Osteocyte (in vitro differentiated cells): ENCODE measurements at regions not wholly inside any gene's neighbourhood (a gene's known extent, or its start where the extent isn't known, plus 50 kb on each side); places are given as distances from the start of the nearest gene placed in this dataset.

Experiments
- DNase-seq: peaks from one replicate; pipeline ENCODE4 v3.0.0; 2021; ENCODE audit warnings: mixed read lengths; ENCODE audit not compliant: unreplicated experiment; ENCODE audit errors: extremely low spot score
- H3K27ac Mint-ChIP-seq: one replicate; pipeline ENCODE4 v1.8.0; 2021; ENCODE audit warnings: mild to moderate bottlenecking, mixed read lengths; ENCODE audit not compliant: unreplicated experiment
- H3K27me3 Mint-ChIP-seq: one replicate; pipeline ENCODE4 v1.8.0; 2021; ENCODE audit warnings: mixed read lengths; ENCODE audit not compliant: unreplicated experiment
- H3K36me3 Mint-ChIP-seq: one replicate; pipeline ENCODE4 v1.8.0; 2021; ENCODE audit warnings: mixed read lengths; ENCODE audit not compliant: unreplicated experiment
- H3K4me1 Mint-ChIP-seq: one replicate; pipeline ENCODE4 v1.8.0; 2021; ENCODE audit warnings: mixed read lengths; ENCODE audit not compliant: unreplicated experiment
- H3K4me3 Mint-ChIP-seq: one replicate; pipeline ENCODE4 v1.8.0; 2021; ENCODE audit warnings: mild to moderate bottlenecking, moderate library complexity, mixed read lengths; ENCODE audit not compliant: unreplicated experiment
- H3K9me3 Mint-ChIP-seq: one replicate; pipeline ENCODE4 v1.8.0; 2021; ENCODE audit warnings: mixed read lengths; ENCODE audit not compliant: unreplicated experiment
- TF ChIP-seq, protein P1 (sequence below): fragments of 200-600 bp; sonication (generic); IDR thresholded peaks from 2 replicates; pipeline ENCODE4 v1.5.0; 2021; ENCODE audit warnings: antibody characterized with exemption, mild to moderate bottlenecking, moderate library complexity

DNA sequence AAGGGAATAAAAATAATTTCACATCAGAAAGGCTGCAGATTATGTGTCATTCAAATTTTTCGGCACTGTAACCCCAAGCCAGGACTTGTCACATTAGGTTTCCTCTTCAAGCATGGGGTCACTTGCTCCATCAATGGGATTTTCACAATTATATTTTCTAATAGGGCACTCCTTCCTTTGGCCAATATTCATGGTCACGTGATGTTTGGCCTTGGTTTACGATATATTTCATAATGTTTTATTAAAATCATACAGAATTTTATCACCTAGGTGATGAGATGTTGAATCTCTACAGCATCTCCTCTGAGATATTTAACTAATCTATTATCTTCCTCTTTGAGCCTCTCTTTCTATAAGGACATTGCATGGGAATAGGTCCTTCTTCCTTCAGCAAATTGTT, 523.5 kb upstream of the SEMA6A start:
- TF ChIP-seq, protein P1, sequence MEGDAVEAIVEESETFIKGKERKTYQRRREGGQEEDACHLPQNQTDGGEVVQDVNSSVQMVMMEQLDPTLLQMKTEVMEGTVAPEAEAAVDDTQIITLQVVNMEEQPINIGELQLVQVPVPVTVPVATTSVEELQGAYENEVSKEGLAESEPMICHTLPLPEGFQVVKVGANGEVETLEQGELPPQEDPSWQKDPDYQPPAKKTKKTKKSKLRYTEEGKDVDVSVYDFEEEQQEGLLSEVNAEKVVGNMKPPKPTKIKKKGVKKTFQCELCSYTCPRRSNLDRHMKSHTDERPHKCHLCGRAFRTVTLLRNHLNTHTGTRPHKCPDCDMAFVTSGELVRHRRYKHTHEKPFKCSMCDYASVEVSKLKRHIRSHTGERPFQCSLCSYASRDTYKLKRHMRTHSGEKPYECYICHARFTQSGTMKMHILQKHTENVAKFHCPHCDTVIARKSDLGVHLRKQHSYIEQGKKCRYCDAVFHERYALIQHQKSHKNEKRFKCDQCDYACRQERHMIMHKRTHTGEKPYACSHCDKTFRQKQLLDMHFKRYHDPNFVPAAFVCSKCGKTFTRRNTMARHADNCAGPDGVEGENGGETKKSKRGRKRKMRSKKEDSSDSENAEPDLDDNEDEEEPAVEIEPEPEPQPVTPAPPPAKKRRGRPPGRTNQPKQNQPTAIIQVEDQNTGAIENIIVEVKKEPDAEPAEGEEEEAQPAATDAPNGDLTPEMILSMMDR: no peak
- H3K27ac Mint-ChIP-seq: no peak overlapping the region
- H3K4me3 Mint-ChIP-seq: no peak overlapping the region
- peaks cover 2% of the 10 kb centered on the region for H3K27me3 Mint-ChIP-seq
- DNase-seq: no peak
- H3K36me3 Mint-ChIP-seq: no peaks in the 10 kb centered on the region
- H3K4me1 Mint-ChIP-seq: peaks cover 1% of the 10 kb centered on the region
- H3K9me3 Mint-ChIP-seq: no peaks in the 10 kb centered on the region

DNA sequence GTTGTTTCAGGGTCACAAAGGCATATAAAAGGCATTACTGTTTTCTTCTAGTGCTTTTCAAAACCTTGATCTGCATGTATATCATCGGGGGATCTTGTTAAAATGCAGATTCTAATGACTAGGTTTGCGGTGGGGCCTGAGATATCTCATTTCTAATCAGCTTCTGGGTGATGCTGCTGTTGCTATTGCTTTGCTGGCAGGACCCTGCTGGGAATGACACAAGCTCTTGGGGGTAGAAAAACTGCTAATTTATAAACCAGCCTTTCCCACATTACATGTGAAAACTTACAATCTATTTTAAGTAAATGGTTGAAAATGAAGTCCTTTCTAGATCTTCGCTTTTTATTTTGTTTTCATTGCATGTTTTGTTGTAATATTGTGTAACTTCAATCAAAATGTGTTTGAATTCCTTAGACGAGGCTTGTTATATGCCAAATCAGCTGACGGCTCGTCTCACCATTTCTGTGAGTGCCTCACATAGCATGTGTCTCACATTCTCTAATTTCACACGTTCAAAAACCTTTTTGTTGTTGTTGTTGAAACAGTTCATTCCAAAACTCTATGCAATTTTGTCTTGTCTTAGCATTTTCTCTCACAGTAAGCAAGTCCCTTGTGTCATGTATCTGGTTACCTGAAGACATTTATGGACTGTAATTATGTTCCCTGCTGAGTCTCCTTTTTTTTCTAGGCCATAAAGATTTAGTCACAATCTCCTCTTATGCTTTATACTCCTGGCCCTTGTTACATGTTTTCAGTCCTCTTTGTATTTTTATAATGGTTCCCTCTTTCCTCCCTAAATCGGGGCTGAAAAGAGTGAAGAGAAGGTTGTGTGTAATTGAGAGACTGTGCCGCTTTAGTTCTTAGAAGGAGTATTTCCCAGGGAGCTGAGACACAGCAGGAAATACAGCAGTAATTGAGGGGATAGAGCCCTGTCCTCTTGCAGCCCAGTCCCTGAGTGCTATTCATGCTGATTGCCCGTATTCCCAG, 521.0 kb upstream of the SEMA6A start:
- no peak for DNase-seq
- H3K4me3 Mint-ChIP-seq: no peak overlapping the region
- TF ChIP-seq, protein P1: no peak
- no peaks in the 10 kb centered on the region for H3K36me3 Mint-ChIP-seq
- no peaks in the 10 kb centered on the region for H3K4me1 Mint-ChIP-seq
- no peaks in the 10 kb centered on the region for H3K27me3 Mint-ChIP-seq
- no peak overlapping the region for H3K27ac Mint-ChIP-seq
- no peaks in the 10 kb centered on the region for H3K9me3 Mint-ChIP-seq

DNA sequence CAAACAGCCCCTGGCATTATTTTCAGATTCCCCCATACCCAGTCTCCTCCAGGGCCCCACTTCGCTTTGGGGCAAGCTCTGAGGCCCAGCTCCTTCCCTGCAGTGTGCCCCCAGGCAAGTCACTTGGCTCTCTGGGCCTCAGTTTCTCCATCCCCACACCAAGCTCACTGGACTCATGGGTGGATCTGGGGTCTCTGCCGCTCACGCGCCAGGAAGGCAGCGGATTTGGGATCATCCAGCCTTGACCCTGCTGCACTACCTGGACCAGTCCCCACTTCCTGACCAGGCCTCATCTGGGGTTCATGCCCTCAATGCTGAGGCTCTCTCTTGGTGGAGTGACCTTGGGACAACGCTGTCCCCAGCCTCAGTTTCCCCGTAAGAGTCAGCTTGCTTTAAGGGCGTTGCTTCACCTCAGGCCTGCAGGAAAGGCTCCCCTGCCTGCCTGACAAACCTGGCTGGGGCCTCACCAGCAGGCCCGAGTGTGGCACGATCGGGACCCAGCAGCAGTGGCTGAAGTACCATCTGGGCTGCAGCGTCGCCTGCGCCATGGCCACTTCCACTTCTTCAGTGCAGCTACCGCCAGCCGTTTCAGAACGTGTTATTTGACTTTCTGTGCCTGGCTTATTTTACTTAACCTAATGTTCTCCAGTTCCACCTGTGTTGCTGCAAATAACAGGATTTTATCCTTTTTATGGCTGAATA, 519.6 kb upstream of the SEMA6A start:
- Mint-ChIP-seq H3K27ac (no peak overlapping the region), H3K4me3 (no peak overlapping the region), H3K4me1 (no peaks in the 10 kb centered on the region), H3K27me3 (no peaks in the 10 kb centered on the region), H3K36me3 (no peaks in the 10 kb centered on the region), H3K9me3 (no peaks in the 10 kb centered on the region)
- DNase-seq: no peak
- TF ChIP-seq, protein P1: no peak

DNA sequence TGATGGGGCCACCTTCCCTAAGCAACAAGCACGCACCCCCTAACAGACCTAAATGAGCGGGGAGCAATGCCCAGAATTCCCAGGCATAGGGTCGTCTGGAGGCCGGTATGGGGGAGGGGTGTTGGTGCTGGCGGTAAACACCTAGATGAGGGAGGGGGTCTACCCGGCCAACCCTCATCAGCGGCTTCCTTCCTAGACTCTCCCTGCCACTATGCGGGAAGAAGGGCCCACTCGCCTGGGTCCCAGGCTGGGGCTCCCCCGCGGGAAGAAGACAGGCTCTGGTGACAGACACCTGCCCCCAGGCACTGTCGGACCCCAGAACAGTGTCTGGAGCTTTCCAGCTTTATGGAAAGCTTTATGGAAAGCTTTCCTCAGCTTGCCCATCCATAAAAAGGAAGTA, 519.0 kb upstream of the SEMA6A start:
- H3K9me3 Mint-ChIP-seq: no peaks in the 10 kb centered on the region
- no peak for DNase-seq
- no peaks in the 10 kb centered on the region for H3K4me1 Mint-ChIP-seq
- H3K4me3 Mint-ChIP-seq: no peak overlapping the region
- H3K27me3 Mint-ChIP-seq: no peaks in the 10 kb centered on the region
- H3K36me3 Mint-ChIP-seq: no peaks in the 10 kb centered on the region
- no peak overlapping the region for H3K27ac Mint-ChIP-seq
- TF ChIP-seq, protein P1: no peak

DNA sequence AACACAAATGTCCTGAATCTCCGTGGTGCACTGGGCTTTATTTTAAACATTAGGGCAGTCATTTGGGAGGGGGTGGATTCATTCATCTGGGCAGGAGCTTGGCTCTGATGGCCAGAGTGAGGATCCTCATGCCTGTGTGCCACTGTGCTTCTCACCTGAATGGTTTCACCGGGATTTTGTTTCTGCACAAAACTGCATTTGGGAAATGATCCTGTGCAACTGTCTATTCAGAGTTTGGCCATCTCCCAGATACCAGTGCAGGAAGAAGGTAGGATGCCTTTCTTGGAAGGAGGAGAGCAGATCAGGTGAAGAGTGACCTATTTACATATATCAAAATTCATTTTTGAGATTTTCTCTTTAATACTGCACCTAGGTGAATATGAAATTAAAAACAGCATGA, 514.4 kb upstream of the SEMA6A start:
- Mint-ChIP-seq H3K9me3 (no peaks in the 10 kb centered on the region), H3K27me3 (no peaks in the 10 kb centered on the region), H3K27ac (no peak overlapping the region), H3K36me3 (no peaks in the 10 kb centered on the region), H3K4me1 (no peaks in the 10 kb centered on the region), H3K4me3 (no peak overlapping the region)
- no peak for DNase-seq
- TF ChIP-seq, protein P1: no peak
